ENCODE measurements at regions not wholly inside any gene's neighbourhood (a gene's known extent, or its start where the extent isn't known, plus 50 kb on each side); places are given as distances from the start of the nearest gene placed in this dataset.

DNA sequence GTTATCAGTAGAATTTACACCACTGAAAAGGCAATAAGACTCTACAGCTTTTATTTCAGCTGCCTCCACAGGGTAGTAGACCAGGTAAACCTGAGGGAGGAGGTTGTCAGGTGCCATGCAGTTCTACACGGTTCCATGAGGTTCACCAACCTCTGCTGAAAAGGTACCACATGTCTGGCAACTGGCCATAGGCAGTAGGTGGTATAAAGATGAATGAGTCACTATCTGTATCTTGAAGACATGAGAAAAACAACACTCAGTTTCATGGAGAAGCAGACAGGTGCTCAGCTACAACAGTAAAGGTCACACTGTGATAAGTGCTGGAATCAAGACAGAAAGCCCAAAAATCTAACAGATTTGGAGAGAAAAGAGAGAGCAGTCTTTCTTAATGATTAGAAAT lies 145.4 kb downstream of the PTGER3 start:
- Histone ChIP-seq H3K4me3 (ENCODE audit: low read depth, low read length) (no peak overlapping the region), H3K9me3 (no peaks in the 10 kb centered on the region), H3K36me3 (no peaks in the 10 kb centered on the region), H3K4me1 (no peaks in the 10 kb centered on the region), H3K27me3 (no peaks in the 10 kb centered on the region)
- no peak for DNase-seq
- TF ChIP-seq, protein P1, sequence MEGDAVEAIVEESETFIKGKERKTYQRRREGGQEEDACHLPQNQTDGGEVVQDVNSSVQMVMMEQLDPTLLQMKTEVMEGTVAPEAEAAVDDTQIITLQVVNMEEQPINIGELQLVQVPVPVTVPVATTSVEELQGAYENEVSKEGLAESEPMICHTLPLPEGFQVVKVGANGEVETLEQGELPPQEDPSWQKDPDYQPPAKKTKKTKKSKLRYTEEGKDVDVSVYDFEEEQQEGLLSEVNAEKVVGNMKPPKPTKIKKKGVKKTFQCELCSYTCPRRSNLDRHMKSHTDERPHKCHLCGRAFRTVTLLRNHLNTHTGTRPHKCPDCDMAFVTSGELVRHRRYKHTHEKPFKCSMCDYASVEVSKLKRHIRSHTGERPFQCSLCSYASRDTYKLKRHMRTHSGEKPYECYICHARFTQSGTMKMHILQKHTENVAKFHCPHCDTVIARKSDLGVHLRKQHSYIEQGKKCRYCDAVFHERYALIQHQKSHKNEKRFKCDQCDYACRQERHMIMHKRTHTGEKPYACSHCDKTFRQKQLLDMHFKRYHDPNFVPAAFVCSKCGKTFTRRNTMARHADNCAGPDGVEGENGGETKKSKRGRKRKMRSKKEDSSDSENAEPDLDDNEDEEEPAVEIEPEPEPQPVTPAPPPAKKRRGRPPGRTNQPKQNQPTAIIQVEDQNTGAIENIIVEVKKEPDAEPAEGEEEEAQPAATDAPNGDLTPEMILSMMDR (IDR thresholded peaks at IDR 0.05; ENCODE audit: low read depth, low read length) = no peak

DNA sequence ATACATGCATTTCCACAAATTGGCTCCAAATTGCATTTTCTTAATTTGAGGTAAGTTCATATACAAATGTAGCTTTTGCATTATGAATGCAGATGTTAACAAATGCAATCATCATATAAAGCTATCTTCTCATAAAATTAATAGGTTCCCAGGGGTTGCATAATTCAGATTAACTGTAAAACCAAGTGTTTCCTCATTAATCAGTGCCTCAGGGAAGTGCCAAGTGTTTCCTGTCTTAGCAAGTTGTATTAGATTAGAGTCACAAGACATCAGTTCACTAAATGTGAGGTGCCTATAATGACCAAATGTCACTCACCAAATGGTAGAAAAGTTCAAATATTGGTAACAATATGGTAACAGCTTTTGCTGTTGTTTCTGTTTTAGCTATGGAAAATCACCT lies 140.8 kb downstream of the PTGER3 start:
- Histone ChIP-seq H3K4me3 (ENCODE audit: low read depth, low read length) (no peak overlapping the region), H3K9me3 (no peaks in the 10 kb centered on the region), H3K36me3 (no peaks in the 10 kb centered on the region), H3K27me3 (no peaks in the 10 kb centered on the region), H3K4me1 (no peaks in the 10 kb centered on the region)
- TF ChIP-seq, protein P1 (IDR thresholded peaks at IDR 0.05; ENCODE audit: low read depth, low read length) = no peak
- no peak for DNase-seq

DNA sequence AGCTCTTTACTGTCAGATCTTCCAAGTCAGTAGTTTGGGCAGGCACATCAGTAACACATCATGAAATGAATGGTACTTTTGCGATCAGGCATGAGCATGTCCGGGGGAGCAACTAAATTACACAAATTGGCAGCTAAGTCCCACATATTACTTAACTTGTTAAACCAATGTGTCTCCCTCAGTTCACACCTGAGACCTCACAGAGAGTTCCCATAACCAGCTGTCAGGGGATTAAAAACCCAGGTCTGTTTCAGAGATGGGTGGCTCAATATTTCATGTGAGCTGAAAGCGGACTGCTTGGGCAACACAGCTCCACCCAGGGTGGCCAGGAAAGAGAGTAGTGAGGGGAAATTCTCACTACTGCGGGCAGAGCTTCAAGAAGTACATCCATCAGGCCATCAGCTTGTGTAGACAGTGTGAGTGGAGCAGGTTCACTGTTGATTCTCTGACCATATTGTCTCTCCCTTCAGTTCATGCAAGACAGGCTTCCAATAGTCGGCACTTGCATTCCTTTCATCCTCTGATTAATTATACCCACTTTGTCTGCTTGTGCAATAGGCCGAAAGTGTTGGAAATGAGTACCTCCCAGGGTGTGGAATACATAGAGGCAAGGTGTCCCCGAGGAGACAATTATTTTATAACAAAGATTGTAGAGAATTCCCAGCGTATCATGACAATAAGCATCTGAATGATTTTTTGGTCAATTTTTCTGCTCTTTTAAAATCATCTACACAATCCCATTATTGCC lies 139.9 kb downstream of the PTGER3 start:
- H3K4me3 ChIP-seq (ENCODE audit: low read depth, low read length) = no peak overlapping the region
- H3K36me3 ChIP-seq = no peaks in the 10 kb centered on the region
- no peaks in the 10 kb centered on the region for H3K9me3 ChIP-seq
- TF ChIP-seq, protein P1 (IDR thresholded peaks at IDR 0.05; ENCODE audit: low read depth, low read length) = no peak
- DNase-seq = no peak
- H3K4me1 ChIP-seq = no peaks in the 10 kb centered on the region
- H3K27me3 ChIP-seq = no peaks in the 10 kb centered on the region

DNA sequence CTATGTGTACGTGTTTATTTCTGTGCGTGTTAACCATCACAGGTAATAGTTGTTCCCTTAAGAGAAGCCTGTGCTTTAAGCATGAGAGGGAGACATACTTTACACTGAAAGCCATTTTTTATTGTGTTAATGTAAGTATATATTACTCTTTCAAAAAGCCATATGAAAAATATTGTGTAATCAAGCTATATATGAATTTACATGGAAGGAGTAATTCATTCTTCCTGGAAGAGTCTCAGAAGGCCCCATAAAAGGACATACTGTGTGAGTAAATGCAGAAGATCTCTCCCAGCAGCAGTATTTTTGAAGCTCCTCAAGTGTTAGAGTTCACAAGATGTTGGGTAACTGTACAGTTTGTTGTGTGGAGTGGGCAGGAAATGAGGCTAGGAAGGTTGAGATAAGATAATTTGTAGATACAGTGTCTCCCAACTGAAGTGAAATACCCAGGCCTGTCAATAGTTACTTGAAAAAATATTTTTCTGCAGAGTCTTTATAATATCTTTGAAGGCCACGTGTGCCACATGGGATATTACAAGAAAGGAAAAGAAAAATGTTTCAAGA lies 138.3 kb downstream of the PTGER3 start:
- DNase-seq = no peak
- Histone ChIP-seq H3K4me1 (no peaks in the 10 kb centered on the region), H3K9me3 (no peaks in the 10 kb centered on the region), H3K27me3 (no peaks in the 10 kb centered on the region), H3K36me3 (no peaks in the 10 kb centered on the region), H3K4me3 (ENCODE audit: low read depth, low read length) (no peak overlapping the region)
- TF ChIP-seq, protein P1 (IDR thresholded peaks at IDR 0.05; ENCODE audit: low read depth, low read length) = no peak

DNA sequence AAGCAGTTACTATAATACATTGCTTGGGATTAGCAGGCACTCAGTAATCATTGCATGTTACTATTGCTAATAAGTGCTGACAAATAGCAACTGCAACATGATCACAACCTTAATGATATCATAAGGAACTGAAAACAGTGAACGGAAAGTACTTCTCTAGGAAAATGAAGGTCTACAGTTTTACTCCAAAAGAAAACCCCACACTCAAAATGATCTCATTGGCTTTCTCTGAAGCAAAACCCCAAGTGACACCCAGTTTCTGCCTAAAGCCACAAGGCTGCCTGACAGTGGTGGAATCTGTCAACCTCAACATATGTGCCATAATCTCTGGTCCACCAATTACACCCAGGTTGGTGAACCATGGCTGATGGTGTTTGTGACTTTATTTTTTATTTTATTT lies 137.6 kb downstream of the PTGER3 start:
- Histone ChIP-seq H3K27me3 (no peaks in the 10 kb centered on the region), H3K4me1 (no peaks in the 10 kb centered on the region), H3K9me3 (no peaks in the 10 kb centered on the region), H3K36me3 (no peaks in the 10 kb centered on the region), H3K4me3 (ENCODE audit: low read depth, low read length) (no peak overlapping the region)
- no peak for DNase-seq
- TF ChIP-seq, protein P1 (IDR thresholded peaks at IDR 0.05; ENCODE audit: low read depth, low read length) = no peak

DNA sequence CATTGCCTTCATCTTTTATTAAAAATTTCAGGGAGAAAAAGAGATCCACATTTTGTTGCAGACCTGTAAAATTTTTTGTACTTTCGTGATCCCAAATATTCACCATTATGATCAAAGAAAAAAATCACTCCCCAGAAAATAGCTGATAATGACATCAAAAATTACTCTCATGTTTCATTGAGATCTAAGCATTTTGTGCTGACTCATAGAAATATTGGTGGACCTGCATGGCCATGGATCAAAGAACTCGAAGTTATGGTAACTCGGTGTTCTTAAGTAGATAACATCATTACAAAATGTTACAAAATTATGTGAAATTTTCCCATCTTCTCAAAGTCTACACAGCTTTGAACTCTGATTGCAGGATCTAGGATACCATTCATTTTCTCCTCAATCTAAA lies 135.8 kb downstream of the PTGER3 start:
- Histone ChIP-seq H3K36me3 (no peaks in the 10 kb centered on the region), H3K4me1 (no peaks in the 10 kb centered on the region), H3K9me3 (no peaks in the 10 kb centered on the region), H3K4me3 (ENCODE audit: low read depth, low read length) (no peak overlapping the region), H3K27me3 (no peaks in the 10 kb centered on the region)
- TF ChIP-seq, protein P1 (IDR thresholded peaks at IDR 0.05; ENCODE audit: low read depth, low read length) = no peak
- DNase-seq = no peak

Data from BE2C (cell line).